HG03103 (cell line): ENCODE measurements at regions not wholly inside any gene's neighbourhood (a gene's known extent, or its start where the extent isn't known, plus 50 kb on each side); places are given as distances from the start of the nearest gene placed in this dataset.

Source experiments
- ATAC-seq: cut with Tn5 transposase; IDR thresholded peaks from one replicate; pipeline ENCODE4 v1.9.1; 2021; ENCODE audit warnings: low read depth; ENCODE audit not compliant: unreplicated experiment

DNA sequence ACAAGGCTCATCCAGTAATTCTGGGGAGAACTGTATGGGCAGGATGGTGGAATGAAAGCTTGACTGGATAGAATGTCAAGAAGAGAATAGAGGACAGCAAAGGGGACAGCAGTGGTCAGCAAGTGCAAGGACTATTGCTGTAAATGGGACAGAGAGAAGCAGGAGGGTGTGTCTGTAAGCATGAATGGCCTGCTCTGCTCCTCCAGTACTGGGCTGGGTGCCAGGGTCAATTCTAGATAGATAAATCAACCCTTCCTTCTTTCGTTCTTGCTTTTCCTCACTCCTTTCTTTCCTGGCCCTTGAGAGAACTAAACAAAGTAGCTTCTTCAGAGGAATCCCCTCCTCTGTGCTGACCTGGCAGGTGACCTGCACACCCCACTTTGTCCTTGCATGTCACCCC is 1019.2 kb downstream of the BCL11B start:
- ATAC-seq: no peak

GRCh38 chr14:98259881-98260280 is 1012.1 kb downstream of the BCL11B start:
- ATAC-seq: no peak

DNA sequence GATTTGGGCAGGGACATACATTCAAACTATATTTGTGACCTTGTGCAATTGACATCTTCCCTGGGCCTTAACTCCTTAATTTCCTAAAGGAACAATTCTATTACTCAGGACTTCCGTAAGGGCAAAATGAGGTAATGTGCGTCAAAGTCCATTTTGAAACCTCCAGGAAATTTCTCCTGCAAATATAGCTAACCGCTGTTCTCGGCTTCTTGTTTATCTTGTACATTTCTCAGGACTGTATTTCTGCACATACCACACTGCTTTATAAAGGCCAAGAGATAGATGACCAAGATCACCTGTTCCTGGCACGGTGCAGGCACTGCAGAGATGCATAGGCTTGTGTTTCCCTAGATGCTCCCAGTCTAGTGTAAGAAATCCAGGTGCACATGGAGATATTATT is 1009.4 kb downstream of the BCL11B start:
- no peak for ATAC-seq

DNA sequence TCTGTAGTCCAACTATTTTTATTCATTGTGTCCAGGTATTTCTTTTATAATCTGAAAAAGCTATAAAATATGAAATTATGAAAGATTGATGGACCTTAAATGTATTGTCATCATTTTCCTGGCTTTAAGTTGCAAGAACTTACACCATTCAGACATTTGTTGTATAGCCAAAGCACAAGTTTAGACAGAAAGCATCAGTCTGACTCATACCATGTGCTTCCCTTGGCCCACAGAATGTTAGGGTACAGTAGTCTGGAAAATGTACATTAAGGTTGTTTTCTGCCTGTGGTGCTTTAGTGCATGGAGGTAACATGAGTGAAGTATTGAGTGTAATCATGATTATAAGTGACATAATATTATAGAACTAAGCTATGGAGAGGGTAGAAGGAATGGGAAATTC is 1002.5 kb downstream of the BCL11B start:
- ATAC-seq: no peak

DNA sequence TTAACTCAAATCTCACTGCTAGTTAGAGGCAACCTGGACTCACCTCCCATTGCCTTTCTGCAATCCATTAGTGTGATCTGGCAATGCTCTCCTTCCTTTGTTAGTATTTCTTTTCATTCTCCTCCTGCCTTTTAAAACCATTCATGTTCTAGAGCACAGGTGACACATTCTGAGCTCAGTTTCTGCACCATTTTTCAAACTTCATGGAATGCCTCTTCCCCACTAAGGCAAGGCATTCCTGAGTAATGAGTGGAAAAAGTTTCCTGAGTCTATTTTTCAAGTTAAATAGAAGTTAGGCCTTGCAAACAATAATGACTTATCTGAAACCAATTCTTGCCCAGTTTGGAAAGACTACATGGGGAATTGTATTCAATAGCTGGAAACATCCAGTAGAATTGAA is 1001.8 kb downstream of the BCL11B start:
- no peak for ATAC-seq

- no peak for ATAC-seq
Measured at GRCh38 chr14:98274596-98274995, 997.4 kb downstream of the BCL11B start.

GRCh38 chr14:98278800-98279199 is 993.2 kb downstream of the BCL11B start:
- ATAC-seq: no peak

DNA sequence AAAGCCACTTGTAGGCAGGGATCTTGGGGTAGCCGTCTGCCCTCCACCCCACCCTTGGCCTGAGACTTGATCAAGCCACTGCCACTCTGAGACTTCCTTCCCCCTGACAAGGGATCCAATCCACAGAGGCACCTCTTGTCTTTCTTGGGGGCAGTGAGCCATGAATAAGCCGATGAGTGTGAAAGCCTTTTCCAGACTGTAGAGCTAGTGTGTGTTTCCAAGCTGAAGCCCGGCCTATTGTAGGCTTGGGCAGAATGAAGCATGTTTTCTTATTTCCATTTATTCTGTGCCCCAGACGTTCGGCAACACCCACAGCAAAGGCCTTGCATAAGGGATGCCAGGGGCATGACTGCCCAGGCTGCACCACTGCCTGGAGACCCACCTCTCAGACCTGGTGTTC is 991.6 kb downstream of the BCL11B start:
- no peak for ATAC-seq

DNA sequence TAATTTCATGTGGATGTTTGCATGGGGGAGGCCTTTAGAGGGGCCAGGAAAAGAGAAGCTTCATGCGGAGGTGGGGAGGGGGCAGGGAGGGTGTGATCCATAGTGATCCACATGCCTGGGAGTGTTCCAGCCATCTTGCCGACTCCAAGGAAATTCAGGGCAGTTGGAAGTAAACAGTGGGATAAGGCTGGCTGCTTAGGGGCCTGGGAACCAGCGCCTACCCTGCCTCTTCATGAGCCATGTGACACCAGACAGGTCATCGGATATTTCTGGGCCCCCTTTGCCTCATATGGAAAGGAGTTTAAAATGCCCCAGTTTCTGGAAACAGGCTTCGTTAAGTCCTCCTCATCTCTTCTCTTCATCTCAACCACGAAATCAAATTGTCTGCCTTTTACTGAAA is 983.2 kb downstream of the BCL11B start:
- ATAC-seq: no peak

GRCh38 chr14:98290596-98290995 is 981.4 kb downstream of the BCL11B start:
- no peak for ATAC-seq

DNA sequence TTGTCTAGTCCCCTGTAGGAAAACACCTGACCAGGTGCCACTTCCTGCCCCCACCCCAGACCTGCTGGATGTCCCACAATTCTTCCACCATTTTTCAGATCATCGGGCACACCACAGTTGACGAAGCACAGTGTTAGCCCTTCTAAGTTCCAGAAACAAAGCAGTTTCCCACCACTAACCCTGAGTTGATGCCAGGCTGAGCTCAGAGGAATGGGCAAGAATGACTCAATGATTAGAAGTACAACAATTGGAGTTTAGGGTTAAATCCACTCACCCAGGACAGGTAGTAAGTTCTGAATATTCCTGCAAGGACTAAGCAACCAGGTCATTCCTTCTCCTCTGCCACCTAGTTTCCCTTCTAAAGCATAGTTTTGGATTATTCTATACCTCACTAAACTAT is 979.8 kb downstream of the BCL11B start:
- no peak for ATAC-seq

GRCh38 chr14:98293576-98293975 is 978.4 kb downstream of the BCL11B start:
- no peak for ATAC-seq

DNA sequence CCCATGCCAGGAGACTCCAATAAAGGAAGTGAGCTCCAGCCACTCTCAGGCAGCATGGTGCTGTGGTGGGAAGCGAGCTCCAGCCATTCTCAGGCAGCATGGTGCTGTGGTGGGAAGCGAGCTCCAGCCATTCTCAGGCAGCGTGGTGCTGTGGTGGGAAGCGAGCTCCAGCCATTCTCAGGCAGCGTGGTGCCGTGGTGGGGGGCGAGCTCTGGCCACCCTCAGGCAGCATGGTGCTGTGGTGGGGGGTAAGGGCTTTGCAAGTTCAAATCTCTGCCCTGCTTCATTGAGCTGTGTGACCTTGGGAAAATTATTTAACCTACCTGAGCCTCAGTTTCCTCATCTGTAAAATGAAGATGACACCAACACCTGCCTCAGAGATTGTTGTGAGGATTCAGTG is 975.1 kb downstream of the BCL11B start:
- no peak for ATAC-seq

- no peak for ATAC-seq
Measured at GRCh38 chr14:98297567-98297966, 974.4 kb downstream of the BCL11B start.

DNA sequence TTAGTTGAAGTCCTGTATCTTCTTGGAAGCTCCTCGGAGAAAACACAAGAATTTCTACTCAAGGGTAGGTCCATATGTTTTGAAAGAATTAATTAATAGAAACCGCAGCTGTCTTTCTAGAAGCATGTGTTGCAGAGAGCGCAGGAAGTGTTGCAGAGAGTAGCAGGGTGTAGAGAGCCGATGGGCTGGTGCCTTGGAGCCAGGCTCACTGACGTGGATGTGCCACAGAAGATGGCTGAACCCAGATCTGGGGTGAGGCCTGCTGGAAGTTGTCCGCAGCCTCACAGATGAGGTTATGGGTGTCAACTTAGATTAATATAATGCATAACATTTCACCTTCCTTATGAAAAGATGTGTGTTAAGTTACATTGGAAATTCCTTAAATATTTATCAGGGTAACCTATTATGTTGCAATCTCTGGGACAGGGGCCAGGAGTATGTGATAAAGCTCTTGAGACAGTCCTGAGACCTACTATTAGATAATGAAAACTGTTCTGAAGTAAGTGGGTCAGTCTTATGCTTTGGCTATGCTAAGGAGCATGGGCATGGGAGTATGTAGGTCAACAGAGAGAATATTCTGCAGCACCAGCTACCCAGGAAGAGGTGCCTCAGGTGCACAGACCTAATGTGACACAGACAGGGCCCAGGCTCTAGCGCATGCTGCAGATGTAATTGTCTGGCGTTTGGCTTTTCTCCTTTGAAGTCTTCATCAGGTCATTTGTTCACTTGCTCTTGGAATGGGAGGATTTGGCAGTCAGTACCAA is 973.3 kb downstream of the BCL11B start:
- ATAC-seq: no peak

DNA sequence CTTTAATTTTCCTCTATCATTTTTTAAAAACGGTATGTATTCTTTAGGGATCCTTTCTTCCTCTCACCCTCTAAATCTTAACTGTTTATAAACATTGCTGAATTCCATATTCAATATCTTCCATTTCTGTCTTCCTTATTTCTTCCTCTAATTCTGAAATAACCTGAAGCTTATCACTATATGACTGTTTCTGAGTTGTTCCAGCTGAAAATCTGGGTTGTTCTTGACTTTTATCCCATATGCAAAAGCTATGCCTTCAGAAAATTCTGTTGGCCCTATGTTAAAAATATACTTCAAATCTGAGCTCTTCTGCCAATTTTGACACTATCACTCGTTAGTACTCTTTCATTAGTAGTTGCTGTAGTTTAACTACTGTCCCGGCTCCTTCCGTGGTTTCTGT is 970.3 kb downstream of the BCL11B start:
- no peak for ATAC-seq

- no peak for ATAC-seq
Measured at GRCh38 chr14:98304574-98304973, 967.4 kb downstream of the BCL11B start.

DNA sequence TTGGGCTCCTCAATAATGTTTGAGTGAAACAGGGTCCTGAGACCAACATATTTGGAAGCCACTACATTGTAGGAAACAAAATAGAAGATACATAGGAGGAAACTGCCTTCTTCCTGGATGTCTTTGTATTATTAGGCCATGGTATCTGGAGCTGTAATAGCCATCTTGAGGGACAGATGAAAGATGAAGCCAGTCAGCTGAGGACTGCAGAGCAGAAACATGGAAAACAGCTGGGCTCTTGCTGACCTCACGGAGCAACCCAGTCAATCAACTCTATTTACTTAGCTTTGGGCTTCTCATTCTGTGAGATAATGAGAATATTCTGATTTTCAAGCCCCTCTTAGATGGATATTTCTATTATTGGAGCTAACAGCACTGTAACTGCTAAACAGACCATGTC is 962.4 kb downstream of the BCL11B start:
- no peak for ATAC-seq

DNA sequence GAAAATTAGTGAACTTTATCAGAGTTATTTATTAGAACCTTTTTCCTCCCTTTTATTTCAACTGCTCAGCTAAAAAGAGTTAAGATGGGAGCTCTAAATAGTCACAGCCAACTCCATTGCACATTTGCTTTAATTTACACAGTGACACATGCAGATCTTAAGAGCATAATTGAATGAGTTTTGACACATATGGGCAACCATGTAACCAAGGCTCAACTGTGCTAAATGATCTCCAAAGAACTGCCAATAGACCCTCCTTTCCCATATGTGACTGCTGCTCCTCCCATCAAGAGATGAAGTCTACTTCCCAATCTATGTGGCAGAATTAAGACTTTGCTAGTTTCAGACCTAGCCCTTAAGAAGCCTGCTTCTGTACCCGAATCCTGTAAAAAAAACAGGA is 960.0 kb downstream of the BCL11B start:
- ATAC-seq: no peak

GRCh38 chr14:98321841-98322240 is 950.2 kb downstream of the BCL11B start:
- no peak for ATAC-seq

- no peak for ATAC-seq
Measured at GRCh38 chr14:98323836-98324235, 948.2 kb downstream of the BCL11B start.

DNA sequence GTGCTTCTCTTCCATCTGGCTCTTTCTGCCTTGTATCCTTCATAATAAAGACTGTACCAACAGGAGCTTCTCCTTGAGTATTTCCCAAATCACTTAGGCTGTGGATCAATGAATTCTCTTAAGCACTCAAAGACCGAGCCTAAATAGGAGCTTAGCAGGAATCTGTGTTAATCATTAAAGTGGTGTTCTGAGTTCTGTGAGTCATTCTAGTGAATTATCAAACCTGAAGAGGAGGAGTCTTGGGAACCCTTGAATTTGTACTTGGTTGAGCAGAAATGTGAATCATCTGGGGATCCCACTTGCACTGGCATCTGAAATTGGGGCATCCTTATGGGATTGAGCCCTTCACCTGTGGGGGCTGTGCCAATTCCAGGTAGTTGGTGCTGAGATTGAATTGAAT is 946.2 kb downstream of the BCL11B start:
- ATAC-seq: no peak

GRCh38 chr14:98328496-98328895 is 943.5 kb downstream of the BCL11B start:
- ATAC-seq: no peak
